NCI-H187 (cell line): ENCODE measurements at regions not wholly inside any gene's neighbourhood (a gene's known extent, or its start where the extent isn't known, plus 50 kb on each side); places are given as distances from the start of the nearest gene placed in this dataset.

Experiments
- DNase-seq, 2 experiments: peaks; one replicate each; lab custom pipeline; 2025; lab: John Stamatoyannopoulos, UW

DNA sequence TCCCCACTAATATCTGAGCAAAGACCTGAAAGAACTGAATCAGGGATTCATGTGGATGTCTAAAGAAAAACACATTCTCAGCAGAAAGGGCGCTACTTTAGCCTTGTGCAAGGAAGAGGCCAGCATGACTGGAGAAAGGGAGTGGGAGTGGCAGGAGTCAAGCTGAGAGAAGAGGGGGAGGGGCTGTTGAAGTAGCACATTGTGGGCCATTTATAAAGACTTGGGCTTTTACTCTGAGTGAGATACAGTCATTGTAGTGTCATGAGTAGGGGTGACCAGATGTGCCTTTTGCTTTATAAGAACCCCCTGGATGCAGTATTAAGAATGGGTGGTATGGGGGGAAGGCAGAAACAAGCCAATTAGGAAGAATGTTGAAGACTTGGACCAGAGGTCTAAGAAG lies 452.8 kb downstream of the ENC1 start:
- DNase-seq = no peak

DNA sequence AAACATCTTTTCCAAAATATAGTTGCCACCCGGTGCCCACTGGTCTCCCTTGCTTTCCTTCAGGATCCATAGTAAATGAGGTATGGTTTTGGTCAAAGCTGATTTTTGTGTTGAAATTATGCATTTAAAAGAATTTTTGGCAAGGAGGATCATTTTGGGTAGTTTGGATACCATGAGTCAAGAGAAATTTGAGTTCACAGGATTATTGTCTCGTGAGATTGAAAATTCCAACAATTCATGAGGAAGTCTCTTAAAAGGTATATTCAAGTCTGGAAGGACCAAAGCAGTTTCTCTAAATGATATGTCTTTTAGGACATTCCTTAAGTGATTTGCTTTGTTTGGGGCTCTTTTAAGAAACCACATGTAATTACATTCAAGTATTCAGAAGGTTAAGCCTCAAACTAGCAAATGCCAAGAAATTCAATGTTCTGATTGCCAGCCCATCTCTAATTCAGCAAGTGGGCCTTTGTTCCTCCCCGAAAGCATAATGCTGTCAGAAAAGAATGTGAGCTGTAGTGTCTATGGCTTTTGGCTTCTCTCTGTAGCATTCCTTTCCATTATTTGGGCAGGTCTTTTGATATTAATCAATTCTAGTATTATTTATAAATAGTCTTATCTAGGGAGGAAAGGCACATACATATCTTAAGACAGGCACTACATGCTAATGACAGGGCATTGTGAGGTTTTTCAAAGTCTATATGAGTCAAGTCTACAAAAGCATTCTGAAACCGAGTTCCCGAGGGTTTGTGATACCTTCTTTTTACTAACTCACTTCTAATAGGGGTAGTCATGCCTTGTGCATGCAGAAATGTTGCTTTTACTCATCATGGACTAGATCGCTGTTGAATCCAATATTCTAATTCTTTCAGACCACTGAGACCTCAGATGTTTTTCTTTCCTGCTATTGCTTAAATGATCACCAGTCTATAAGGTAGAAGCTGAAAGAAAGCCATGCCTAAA lies 453.9 kb downstream of the ENC1 start:
- DNase-seq = no peak

DNA sequence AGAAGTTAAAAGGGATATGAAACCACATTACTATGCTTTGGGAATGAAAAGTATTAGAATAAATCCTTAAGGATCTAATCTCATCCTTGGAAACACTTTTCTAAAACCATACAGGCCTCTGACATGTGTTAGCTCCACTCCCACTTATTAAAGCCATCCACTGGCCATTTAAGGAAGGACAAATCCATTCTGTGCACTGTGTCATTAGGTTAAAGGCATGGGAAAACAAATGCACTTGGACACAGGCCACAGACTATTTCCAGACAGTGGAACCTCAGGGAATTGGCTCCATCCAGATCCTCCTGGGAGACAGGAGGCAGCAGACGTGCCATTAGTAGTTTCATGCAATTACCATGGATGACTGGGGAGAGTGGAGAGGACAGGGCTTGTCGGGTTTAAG lies 454.9 kb downstream of the ENC1 start:
- DNase-seq = no peak

DNA sequence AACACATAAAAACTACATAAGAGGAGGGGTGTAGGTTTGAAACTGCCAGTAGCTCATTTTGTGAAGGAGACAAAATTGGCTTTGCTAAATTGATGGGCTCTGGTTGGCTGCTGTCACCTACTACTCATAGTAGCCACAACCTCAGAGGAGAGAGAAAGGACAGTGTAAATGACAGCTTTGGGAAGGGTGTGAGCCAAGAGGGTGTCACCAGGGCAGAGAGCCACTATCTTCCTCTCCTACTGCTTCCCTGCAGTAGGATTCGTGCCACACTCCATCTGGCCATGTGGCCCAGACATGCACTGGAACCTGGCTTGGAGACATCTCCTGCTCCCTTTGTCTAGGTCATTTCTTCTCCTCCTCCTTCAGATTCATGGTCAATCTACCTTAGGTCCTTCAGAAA lies 455.9 kb downstream of the ENC1 start:
- DNase-seq = no peak

DNA sequence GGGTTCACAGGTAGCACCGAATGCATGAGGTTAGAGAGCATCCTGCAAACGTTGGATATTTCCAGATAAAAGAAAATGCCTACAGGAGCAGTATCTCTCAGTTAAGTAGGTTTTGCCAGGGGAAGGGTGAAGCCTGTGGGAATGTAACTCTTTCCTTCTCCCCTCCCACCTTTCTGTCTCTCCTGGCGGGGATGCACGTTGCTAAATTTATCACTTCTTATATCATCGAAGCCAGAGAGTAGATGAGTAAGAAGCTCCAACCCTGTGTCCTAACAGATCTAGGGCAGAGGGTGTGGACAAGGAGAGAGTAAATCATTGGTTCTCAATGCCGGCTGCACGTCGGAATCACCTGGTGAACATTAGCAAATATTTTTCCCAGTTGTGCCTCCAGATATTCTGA lies 457.5 kb downstream of the ENC1 start:
- DNase-seq = no peak

DNA sequence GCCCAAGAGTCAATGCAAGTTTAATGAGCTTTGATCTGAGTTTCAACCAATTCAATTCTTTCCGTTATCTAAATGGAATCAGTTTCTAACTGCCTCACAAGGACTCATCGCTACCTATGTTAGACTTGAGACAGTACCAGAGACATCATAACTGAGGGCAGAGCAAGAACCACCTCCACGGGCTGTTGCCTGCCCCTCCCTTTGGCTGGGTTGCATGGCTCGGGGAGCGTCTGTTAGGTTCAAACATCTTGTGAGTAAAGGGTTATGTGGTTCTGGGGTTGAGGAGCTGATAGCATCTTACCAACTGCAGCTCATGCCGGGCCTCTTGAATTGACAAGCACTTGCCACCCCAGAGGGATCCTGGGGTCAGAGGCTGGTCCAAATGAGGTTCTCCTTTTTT lies 457.9 kb downstream of the ENC1 start:
- DNase-seq = no peak

DNA sequence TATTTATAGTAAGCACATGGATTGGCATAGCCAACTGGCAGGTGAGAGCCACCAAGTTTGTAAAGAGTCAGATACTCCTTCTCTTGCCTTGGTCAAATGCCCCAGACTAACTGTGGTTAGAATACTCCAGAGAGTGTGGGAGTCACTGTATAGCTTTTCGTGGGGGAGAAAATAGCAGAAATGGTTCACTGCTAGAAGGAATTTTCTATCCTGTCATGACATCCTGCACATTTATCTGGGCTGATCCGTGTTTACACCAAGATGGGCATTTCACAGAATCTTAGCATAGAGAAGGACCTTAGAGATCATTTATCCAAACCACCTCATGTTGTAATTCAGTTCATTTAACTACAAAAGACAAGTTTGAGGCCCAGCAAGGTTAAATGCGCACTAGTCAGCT lies 460.8 kb downstream of the ENC1 start:
- DNase-seq = no peak

DNA sequence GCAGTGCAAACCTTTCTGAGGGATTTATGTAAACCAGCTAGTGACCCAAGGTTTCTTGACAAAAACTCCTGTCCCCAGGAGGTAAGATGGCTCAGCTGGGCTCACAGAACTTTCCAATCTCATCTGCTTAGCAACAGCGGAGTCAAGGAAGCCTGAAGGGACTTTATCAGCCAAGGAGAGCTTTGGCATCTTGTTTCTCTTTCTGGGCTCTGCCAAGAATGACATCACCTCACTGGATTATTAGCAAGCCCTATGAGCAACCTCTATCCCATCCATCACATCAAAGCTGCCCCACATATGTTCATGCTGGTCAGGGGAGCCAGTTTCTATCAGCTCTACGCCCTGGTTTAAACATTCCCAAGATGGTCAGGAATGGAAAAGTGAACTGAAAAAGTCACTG lies 461.3 kb downstream of the ENC1 start:
- no peak for DNase-seq

DNA sequence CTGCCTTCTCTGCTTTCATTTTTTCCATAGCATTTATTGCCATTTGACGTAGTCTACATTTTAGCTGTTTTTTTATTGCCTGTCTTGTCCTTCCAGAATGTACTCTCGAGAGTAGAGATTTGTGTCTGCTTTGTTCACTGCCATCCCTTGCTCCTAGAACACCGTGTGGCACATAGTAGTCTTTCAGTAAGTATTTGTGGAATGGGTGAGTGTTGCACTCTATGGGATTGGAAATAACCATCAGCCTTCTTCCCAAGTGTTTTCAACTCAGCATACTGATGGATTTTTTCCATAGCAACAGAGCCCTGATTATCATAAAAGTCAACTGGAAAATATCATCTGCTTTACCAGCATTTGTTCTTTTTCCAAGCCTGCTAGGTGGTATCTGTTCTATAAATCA lies 462.6 kb downstream of the ENC1 start:
- DNase-seq = no peak

DNA sequence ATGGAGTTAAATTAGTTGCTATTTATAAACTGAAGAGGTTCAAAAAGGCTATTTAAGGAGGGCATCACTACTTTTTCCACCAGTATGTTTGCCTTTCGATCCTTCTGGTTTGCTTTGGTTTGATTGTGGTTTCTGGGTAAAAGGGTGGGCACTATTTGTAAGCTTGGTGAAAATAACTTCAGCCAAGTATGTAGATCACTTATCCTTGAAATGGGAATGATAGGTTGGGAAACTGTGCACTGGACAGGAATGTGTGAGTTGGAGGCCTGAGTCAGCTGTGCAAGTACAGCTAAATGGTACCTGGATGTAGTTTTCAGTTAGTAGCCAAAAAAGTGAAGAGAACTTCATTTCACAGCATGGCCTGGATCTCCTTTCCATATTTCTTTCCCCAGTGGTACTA lies 466.2 kb downstream of the ENC1 start:
- no peak for DNase-seq

DNA sequence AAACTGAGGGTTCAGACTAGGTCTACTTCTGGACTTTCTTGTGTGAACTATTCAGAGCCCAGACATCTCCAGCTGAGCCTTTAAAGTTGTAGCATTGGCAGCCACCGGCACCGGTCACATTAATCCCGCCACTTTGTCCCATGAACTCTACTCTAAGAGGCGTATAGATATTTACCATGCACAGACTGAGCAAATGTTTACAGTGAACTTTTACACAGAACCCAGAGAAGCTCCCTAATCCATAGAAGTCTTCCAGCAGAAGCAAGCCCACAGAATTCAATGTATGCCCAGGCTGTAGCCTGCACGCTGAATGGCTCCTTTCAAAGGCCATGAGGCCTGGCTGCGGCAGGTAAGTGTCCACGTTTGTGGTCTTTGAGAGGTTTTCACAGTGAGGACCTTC lies 466.9 kb downstream of the ENC1 start:
- DNase-seq = no peak

DNA sequence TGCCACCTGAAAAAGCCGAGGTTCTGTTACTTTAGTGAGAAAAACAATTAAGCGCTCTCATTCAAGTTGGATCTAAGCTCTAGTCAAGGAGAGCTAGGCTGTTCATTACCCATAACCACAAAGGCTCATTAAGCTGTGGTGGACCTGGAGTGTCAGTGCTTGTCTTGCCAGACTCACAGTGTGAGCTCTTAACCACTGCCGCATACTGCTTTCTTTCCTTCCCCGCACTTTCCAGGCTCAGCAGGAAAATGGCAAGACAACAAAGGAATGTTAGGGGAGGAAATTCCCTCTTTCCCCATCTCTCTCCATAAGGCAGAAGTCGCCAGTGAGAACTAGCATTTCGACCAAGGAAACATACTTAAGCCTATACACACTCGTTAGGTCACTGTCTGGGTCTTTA lies 467.3 kb downstream of the ENC1 start:
- DNase-seq = peak in 1 of 2 experiments; percentile 9

DNA sequence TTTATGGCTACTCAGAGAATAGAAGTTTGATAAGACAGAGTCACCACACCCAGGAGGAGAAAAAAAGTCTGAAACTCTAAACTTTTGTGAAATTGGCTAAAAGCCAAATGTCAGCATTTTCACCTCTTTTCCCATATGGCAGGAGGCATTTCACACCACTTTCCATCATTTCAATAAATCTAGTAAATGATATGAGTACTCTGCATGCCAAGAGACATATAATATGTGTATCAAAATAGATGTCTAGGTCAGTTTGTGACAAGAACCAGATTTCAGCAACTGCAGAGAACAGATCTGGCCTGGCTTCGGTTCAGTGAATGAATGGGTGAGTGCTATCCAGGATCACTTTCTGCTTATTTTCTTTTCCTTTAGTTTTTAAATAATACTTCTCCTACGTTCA lies 470.8 kb downstream of the ENC1 start:
- DNase-seq = no peak

DNA sequence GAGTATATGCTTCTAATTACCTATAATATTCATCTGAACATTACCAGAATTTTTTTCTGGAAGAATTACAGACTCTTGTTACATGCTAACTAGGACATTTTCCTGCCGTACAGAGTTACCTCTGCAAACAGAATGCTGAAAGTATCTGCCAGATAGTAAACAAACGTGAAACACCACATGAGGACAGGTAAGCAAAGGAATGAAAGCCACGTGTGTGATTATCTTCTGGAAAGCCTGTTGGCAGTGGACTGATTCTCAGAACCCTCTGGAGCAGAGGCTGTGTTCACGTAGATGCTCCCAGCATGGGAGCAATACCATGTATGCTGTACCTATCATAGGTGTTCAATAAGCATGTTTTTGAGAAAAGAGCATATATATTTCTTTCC lies 472.6 kb downstream of the ENC1 start:
- DNase-seq = no peak

DNA sequence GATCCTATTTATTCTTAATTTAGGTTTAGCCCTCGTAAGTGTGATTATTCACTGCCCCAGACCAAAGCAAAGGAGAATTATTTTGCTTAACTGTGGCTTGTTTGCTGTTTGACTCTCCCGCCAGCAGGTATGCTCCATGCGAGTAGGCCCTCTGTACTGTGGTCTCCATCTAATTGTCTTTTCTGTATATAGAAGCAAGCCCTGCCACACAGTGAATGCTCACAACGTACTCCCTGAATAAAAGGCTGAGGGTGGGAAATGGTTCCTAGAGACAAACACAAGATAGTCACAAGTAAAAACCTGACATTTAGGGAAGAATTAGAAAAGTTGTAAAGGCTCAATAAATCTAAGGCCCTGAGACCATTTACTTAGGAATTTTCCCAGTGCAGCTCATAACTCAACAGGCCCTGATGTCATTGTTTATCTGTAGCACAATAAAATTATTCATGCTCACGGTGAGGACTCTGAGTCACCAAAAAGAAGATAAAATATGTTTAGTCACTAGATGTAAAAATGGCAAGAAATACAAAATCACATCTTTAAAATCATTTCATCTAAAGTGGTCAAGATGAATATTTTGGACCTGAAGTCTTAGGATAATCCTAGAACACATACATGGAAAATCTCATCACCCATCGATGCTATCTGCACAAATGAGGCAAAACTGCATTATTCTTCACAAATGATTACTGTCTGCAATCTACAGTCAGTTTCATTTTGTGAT lies 473.2 kb downstream of the ENC1 start:
- DNase-seq = no peak

DNA sequence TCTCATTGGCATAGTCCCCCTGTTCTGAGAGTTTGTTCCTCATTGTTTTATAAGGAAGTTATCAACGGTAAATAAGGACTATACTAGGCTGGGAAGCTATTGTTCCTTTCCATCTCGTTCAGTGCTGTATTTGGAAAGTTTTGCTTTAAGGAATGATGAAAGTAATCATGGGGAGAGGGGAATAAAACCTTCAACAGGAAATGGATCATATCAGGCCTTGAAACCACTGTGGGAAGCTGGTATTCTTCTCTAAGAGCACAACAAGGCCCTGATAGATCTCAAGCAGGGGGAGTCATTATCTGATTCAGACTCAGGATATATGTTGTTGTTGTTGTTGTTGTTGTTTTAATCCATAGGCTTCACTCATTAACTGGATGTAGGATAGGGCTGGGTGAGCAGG lies 474.5 kb downstream of the ENC1 start:
- DNase-seq = no peak

DNA sequence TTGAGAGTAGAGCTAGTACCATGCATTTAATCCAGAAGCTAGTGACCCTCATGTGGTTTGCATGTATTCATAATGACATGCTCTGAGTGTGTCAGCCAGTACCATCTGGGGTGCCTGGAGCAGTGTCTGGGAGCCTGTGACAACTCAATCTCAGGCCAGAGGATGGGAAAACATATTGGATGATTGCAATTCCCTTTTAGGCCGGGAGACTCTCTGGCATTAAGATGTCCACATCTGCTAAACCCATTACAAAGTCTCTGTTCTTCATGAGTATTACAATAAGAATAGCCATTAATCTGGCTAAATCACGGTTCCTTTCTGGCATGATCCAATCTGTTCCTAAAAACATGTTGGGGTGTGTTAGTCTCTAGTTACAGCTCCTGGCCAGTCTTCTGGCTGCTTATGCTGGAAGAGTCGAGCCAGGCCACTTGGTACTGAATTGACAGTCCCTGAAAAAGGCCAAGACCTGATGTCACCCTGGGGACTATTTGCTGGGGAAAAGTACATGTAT lies 475.7 kb downstream of the ENC1 start:
- DNase-seq = no peak

DNA sequence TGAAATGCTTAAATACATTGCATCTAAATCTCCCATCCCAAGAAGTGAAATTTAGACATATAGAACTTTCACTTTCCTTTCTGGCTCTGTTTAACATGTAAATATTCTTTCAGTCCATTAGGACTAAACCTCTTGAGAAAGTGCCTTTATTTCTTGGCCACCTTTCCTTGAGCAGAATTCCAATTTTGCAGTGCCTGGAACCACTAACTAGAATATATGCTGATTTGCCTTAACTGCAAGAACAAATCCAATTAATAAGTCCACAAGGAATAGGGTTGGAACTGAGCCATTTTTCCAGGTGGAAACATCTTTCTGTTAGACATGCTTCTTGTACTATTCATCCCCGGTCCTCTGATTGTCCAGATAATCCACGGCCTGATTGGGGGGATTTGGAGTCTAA lies 478.0 kb downstream of the ENC1 start:
- DNase-seq = no peak

DNA sequence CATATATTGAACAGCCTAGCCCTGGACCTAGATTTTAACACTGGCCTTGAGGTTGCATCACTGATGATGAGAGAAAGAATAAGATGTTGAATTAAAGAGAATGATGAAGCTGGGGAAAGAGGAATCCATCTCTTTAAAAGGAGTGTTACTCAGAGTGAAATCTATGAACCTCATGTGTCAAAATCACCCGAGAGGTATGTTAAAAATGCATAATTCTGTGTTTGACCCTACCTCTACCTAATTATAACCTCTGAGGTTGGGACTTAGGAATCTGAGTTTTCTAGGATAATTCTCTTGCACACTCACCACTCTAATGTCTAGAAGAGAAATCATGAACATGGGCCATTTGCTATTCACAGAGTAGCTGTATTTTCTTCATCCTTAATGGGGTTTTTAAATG lies 479.4 kb downstream of the ENC1 start:
- no peak for DNase-seq

DNA sequence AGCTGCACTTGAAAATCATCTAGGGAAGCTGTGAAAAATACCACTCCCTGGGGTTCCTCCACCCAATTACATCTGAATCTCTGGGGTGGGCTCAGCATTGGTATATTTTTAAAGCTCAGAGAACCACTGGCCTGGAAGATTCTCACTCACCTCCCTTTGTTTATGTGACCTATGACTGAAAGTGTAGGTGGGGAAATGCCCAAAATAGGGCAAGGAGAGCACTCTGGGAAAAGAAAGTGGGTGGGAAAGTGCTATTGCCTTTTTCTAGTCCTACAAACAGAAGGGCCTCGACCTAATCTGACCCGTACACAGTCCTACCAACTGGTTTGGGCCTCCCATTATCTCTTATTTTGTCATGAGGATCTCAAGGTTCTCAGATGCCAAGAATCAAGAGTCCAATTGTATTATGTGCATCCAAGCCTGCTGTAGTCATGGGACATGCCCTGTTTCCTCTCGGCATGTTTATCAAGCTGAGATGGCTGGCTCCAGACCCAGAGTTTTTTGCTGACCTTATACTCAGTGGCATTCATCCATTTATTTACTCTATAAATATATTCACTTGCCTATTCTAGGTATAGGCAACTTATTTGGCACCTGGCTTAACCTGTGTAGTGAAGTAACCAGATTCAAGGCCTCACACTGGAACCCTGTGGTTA lies 483.7 kb downstream of the ENC1 start:
- DNase-seq = no peak

DNA sequence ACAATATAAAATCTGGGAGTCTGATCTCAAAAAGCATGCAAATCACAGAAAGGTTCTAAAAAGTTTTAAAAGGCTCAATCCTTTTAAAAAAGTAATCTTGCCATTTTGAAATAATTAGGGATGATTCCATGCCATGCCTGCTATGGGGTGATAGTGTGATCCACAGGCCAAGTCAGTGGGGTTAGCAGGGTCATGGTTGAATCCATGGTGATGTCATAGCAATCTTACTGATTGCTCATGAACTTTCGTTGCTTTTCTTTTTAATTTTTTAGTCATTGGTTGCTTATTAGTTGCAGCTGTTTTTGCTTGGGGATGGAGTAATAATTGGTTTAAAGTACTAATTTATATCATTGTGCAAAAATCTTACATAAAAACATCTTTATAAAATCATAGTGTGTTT lies 485.0 kb downstream of the ENC1 start:
- DNase-seq = no peak

DNA sequence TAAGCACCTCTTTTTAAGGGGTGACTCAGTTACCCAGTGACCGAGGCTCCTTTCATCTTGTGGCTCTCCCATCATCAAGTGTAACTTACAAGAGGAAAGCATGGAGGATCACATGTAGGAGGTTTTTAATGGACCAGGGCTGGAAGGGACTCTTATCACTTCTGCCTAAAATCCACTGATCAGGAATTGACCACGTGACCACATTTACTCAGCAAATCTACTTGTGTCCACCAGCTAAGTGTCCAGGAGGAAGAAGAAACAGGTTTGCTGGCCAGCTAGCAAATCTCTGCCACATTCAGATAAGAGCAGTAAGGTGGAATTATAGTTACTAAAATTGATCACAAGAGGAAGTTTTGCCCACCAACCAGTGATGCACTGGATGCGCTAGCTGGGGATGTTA lies 486.0 kb downstream of the ENC1 start:
- no peak for DNase-seq
